Activated B cell treated with CpG ODN at 0.5 μM for 24 hours (primary cell): ENCODE measurements at regions not wholly inside any gene's neighbourhood (a gene's known extent, or its start where the extent isn't known, plus 50 kb on each side); places are given as distances from the start of the nearest gene placed in this dataset.

ENCODE experiments used
- ATAC-seq: fragments of 200-7000 bp; cut with Tn5 transposase; one replicate; pipeline ENCODE4 v1.10.0; 2021; ENCODE audit warnings: low read depth, mild to moderate bottlenecking, moderate library complexity
- CTCF ChIA-PET: fragments of 350-600 bp; sonication (Branson Sonifier 250); formaldehyde crosslinking; loops from one replicate; lab custom pipeline; 2021; ENCODE audit warnings: antibody characterized with exemption; lab: Charles Lee
- POLR2A ChIA-PET: fragments of 350-600 bp; sonication (Branson Sonifier 250); formaldehyde crosslinking; loops from one replicate; lab custom pipeline; 2021; ENCODE audit warnings: antibody characterized with exemption; lab: Charles Lee
- DNase-seq: peaks from one replicate; pipeline ENCODE4 v3.0.0; 2022
- H3K27ac Mint-ChIP-seq: one replicate; pipeline ENCODE4 v1.8.0; 2020; ENCODE audit warnings: mixed read lengths
- H3K27me3 Mint-ChIP-seq: one replicate; pipeline ENCODE4 v1.8.0; 2021; ENCODE audit warnings: mixed read lengths
- H3K36me3 Mint-ChIP-seq: one replicate; pipeline ENCODE4 v1.8.0; 2021; ENCODE audit warnings: low read depth, mixed read lengths
- H3K4me1 Mint-ChIP-seq: one replicate; pipeline ENCODE4 v1.8.0; 2021; ENCODE audit warnings: mixed read lengths
- H3K4me3 Mint-ChIP-seq: one replicate; pipeline ENCODE4 v1.8.0; 2020; ENCODE audit warnings: mild to moderate bottlenecking, mixed read lengths
- H3K9me3 Mint-ChIP-seq: one replicate; pipeline ENCODE4 v1.8.0; 2020; ENCODE audit warnings: mixed read lengths
- CTCF ChIP-seq: fragments of 200-600 bp; IDR thresholded peaks from one replicate; pipeline ENCODE4 v1.8.0; 2022; ENCODE audit warnings: antibody characterized with exemption, mild to moderate bottlenecking
- intact Hi-C: fragments of 100-400 bp; cut with micrococcal nuclease; formaldehyde crosslinking; loops from one replicate; pipeline ENCODE4 v1.15.1; 2024

DNA sequence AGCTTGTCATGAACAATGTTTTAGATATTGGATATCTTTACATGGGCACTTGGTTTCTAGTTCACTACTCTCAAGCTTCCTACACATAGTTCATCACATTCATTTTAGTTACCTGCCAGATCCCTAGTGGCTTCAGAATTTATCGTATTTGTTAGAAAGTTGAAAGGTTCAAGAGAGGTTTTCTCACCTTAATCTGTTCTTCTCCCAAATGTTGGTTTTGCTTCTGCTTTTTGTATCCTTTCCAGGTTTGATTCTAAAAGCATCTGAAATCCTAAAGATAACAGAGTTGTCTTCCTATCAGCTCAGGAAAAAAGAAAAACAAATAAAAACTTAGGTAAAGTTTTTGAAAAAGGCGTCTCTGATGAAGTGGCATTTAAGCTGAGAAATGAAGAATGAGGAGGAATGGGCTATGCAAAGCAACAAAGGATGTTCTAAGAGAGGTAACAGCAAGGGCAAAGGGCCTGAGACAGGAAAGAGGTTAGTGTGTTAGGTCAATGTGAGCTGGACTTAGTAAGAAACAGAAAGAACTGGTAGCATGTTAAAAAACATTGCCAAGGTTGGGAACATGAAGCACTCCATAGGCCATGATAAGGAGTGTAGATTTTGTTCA lies 104.7 kb upstream of the CMC1 start:
- H3K27me3 Mint-ChIP-seq: no peaks in the 10 kb centered on the region
- no peaks in the 10 kb centered on the region for H3K4me1 Mint-ChIP-seq
- ATAC-seq (no peak), DNase-seq (no peak)
- intact Hi-C loops: no loop called here
- H3K4me3 Mint-ChIP-seq: no peak overlapping the region
- no peak overlapping the region for H3K27ac Mint-ChIP-seq
- no peak for TF ChIP-seq CTCF
- H3K36me3 Mint-ChIP-seq: no peaks in the 10 kb centered on the region
- CTCF ChIA-PET: no interaction called here
- no peaks in the 10 kb centered on the region for H3K9me3 Mint-ChIP-seq
- POLR2A ChIA-PET: no interaction called here

DNA sequence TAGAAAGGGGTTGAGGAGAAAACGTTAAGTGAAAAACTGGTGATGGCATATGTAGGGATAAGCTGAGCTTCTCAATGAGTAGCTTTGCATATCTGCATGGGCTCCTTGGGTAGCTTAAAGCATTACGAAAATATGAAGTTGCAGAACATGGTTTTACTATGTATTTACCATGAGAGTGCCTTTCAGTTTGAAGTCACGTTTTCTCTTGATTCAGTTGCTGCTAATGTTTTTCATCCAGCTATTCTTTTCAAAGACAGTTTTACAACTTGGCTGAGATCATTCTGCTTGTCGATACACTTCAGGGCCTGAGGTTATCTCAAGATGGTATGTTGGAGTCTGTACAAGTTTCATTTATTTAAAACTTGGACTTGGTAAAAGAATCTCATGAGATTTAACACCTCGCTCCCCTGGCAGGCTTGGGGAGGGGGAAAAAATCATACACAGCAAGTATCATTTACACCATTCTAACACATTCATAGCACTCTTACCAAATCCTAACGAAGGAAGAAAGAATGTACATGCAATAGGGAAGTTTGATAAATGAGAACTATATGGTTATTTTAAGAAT lies 103.3 kb upstream of the CMC1 start:
- TF ChIP-seq CTCF: no peak
- Mint-ChIP-seq H3K9me3 (no peaks in the 10 kb centered on the region), H3K36me3 (no peaks in the 10 kb centered on the region), H3K27ac (no peak overlapping the region), H3K4me3 (no peak overlapping the region), H3K4me1 (no peaks in the 10 kb centered on the region), H3K27me3 (no peaks in the 10 kb centered on the region)
- no peak for DNase-seq
- intact Hi-C loops: no loop called here
- ChIA-PET CTCF (no interaction called here), POLR2A (no interaction called here)
- ATAC-seq: no peak

DNA sequence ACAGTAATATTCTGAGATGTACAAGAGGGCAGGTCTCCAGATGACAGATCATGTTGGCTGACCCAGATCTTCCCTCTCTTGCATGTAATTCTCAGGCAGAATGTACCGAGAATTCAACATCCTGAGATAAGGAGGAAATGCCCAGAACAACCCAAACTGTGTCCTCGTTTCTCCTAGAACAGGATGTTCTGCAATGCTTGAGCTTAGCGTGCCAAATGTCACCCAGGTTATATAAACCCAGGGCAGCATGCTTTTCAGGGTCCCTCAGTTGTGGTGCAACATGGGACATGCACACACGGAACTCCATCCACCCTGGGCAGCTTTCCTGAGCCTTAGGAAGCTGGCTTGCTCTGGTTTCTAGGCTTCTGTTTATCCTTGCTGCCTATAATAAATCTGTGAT lies 102.1 kb upstream of the CMC1 start:
- ChIA-PET CTCF (no interaction called here), POLR2A (no interaction called here)
- no peak overlapping the region for H3K27ac Mint-ChIP-seq
- intact Hi-C loops: no loop called here
- no peaks in the 10 kb centered on the region for H3K9me3 Mint-ChIP-seq
- ATAC-seq (no peak), DNase-seq (no peak)
- no peaks in the 10 kb centered on the region for H3K4me1 Mint-ChIP-seq
- no peaks in the 10 kb centered on the region for H3K36me3 Mint-ChIP-seq
- no peaks in the 10 kb centered on the region for H3K27me3 Mint-ChIP-seq
- no peak overlapping the region for H3K4me3 Mint-ChIP-seq
- no peak for TF ChIP-seq CTCF

DNA sequence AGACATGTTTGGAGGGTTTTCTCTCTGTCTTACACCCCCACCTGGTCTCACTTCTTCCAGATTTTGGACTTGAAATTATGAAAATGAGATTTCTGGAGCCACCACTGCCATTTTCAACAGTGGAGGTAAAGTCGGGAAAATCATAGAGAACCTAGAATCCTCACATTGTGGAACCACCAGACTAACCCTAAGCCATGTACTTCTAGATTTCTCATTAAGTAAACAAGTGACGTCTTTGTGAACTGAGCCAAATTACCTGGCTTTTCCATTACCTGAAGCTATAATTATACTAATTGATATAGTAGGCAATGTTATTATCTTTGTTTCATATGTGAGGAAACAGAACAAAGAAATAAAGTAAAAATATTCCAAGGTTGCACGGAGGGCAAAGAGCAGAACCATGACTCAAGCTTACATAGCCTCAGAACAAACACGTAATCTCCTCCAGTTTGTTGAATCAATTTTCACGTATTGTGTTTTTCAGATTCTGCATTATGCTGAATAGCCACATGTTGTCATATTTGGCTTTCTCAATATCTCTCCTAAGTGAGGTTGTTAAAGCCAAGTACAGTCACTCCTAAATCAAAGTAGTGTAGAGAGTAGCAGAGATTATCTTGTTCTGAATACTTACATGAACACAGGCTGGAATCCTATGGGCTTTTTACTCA lies 101.3 kb upstream of the CMC1 start:
- no peaks in the 10 kb centered on the region for H3K4me1 Mint-ChIP-seq
- no peak for TF ChIP-seq CTCF
- no peaks in the 10 kb centered on the region for H3K36me3 Mint-ChIP-seq
- no peak overlapping the region for H3K4me3 Mint-ChIP-seq
- H3K27ac Mint-ChIP-seq: no peak overlapping the region
- DNase-seq: no peak
- ChIA-PET CTCF (no interaction called here), POLR2A (no interaction called here)
- intact Hi-C loops: no loop called here
- no peaks in the 10 kb centered on the region for H3K9me3 Mint-ChIP-seq
- no peak for ATAC-seq
- no peaks in the 10 kb centered on the region for H3K27me3 Mint-ChIP-seq

DNA sequence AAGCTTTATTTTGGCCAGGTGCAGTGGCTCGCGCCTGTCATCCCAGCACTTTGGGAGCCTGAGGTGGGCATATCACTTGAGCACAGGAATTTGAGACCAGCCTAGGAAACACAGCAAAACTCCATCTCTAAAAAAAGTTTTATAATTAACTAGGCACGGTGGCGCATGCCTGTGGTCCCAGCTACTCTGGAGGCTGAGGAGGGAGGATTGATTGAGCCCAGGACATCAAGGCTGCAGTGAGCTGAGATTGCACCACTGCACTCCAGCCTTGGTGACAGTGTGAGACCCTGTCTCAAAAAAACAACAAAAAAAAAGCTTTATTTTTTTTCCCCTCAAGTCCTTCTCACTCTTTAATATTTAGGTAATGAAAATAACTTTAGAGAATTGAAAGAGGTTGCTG lies 100.8 kb upstream of the CMC1 start:
- intact Hi-C loops: no loop called here
- no peak for TF ChIP-seq CTCF
- H3K27me3 Mint-ChIP-seq: no peaks in the 10 kb centered on the region
- no peak overlapping the region for H3K27ac Mint-ChIP-seq
- H3K36me3 Mint-ChIP-seq: no peaks in the 10 kb centered on the region
- H3K9me3 Mint-ChIP-seq: no peaks in the 10 kb centered on the region
- CTCF ChIA-PET: no interaction called here
- ATAC-seq (no peak), DNase-seq (no peak)
- no peak overlapping the region for H3K4me3 Mint-ChIP-seq
- no peaks in the 10 kb centered on the region for H3K4me1 Mint-ChIP-seq
- POLR2A ChIA-PET: no interaction called here
